Stomach (tissue), 8 donors: ENCODE measurements at regions not wholly inside any gene's neighbourhood (a gene's known extent, or its start where the extent isn't known, plus 50 kb on each side); places are given as distances from the start of the nearest gene placed in this dataset.
A peak's percentile ranks its signal among the peaks of the same experiment; 100 is the strongest.

ENCODE experiments used
- DNase-seq, 2 donors: peaks; one replicate each; pipeline versions ENCODE4 v3.0.0 to v3.0.0-alpha.2; 2013 to 2019
- H3K27ac ChIP-seq, 5 donors: fragments of 200-600 bp in 4 of 5; sonication (generic) in 4 of 5; one replicate each; pipeline ENCODE4 v1.5.1; 2013 to 2019; ENCODE audit warnings: mild to moderate bottlenecking in 1 of 5, moderate library complexity in 1 of 5
- H3K27me3 ChIP-seq, 3 donors: fragments of 200-600 bp; sonication (generic); one replicate each; pipeline ENCODE4 v1.5.1; 2017 to 2019; ENCODE audit warnings: mixed run types in 1 of 3
- H3K36me3 ChIP-seq, 4 donors: fragments of 200-600 bp; sonication (generic); 1 replicate in 3 of 4; 2 replicates in 1 of 4; pipeline ENCODE4 v1.5.1; 2016 to 2019
- H3K4me1 ChIP-seq, 4 donors: fragments of 200-600 bp; sonication (generic); one replicate each; pipeline ENCODE4 v1.5.1; 2016 to 2019
- H3K4me3 ChIP-seq, 4 donors: fragments of 200-600 bp; sonication (generic) in 3 of 4; one replicate each; pipeline ENCODE4 v1.5.1; 2016 to 2019; ENCODE audit warnings: mild to moderate bottlenecking in 1 of 4
- H3K9me3 ChIP-seq, 4 donors: fragments of 200-600 bp; sonication (generic); one replicate each; pipeline ENCODE4 v1.5.1; 2016 to 2019
- CTCF ChIP-seq, 7 experiments: fragments of 450-650 bp in 4 of 7; fragments of 200-600 bp in 3 of 7; sonication (generic) in 3 of 7; IDR thresholded peaks; one replicate each; pipeline ENCODE4 v1.5.1; 2016 to 2019; ENCODE audit warnings: antibody characterized with exemption in 7 of 7, control low read depth in 2 of 7, mild to moderate bottlenecking in 1 of 7
- EP300 ChIP-seq: sonication (generic); formaldehyde crosslinking; IDR thresholded peaks from one replicate; pipeline ENCODE4 v1.6.1; 2017; ENCODE audit warnings: antibody characterized with exemption
- POLR2A ChIP-seq, 4 donors: fragments of 450-650 bp; IDR thresholded peaks; one replicate each; pipeline ENCODE4 v1.6.1; 2016; ENCODE audit warnings: antibody characterized with exemption in 4 of 4, control low read depth in 2 of 4, mild to moderate bottlenecking in 1 of 4, moderate library complexity in 1 of 4
- POLR2AphosphoS5 ChIP-seq, 3 donors: sonication (generic); formaldehyde crosslinking; IDR thresholded peaks; one replicate each; pipeline ENCODE4 v1.6.1; 2016; ENCODE audit warnings: antibody characterized with exemption in 3 of 3
- WGBS, 5 donors: extraction: QIAGEN DNeasy Blood & Tissue Kit in 3 of 5; methylation state at CpG; one replicate each; pipeline versions ENCODE4 v1.1.5 to v1.1.7; 2013 to 2018; 5-methylcytosine and 5-hydroxymethylcytosine counted together
- intact Hi-C: fragments of 100-400 bp; cut with DNase I; formaldehyde crosslinking; loops from one replicate; pipeline ENCODE4 v1.15.1; 2023; ENCODE audit warnings: low total_unique reads
- donor health status: healthy with polysubstance abuse.
- donor health status: Bipolar disorder and iron deficiency.
- donor health status: healthy.

GRCh38 chr2:205860885-205861284 is 178.6 kb downstream of the NRP2 start:
- Histone ChIP-seq H3K27me3 (no peaks in the 10 kb centered on the region), H3K4me1 (peaks cover 0 to 15% (median 4%) of the 10 kb centered on the region in 4 donors), H3K36me3 (no peaks in the 10 kb centered on the region), H3K4me3 (no peak overlapping the region), H3K9me3 (no peaks in the 10 kb centered on the region), H3K27ac (no peak overlapping the region)
- peak in 1 of 2 donors; percentile 31 for DNase-seq
- intact Hi-C loops = no loop called here
- WGBS, 5 donors = 69 to 87% (median 85%) methylated on average over 7 of the region's 7 CpGs
- TF ChIP-seq POLR2AphosphoS5 (IDR thresholded peaks at IDR 0.05) = no peak
- TF ChIP-seq POLR2A (IDR thresholded peaks at IDR 0.05) = no peak
- no peak for TF ChIP-seq EP300
- TF ChIP-seq CTCF (IDR thresholded peaks at IDR 0.05) = no peak

GRCh38 chr2:205860181-205860580 is 177.9 kb downstream of the NRP2 start:
- H3K27ac ChIP-seq = no peak overlapping the region
- intact Hi-C loops = no loop called here
- H3K27me3 ChIP-seq = no peaks in the 10 kb centered on the region
- peaks cover 0 to 12% (median 4%) of the 10 kb centered on the region in 4 donors for H3K4me1 ChIP-seq
- H3K4me3 ChIP-seq = no peak overlapping the region
- 72 to 77% (median 75%) methylated on average over 9 of the region's 9 CpGs for WGBS, 5 donors
- TF ChIP-seq POLR2A (IDR thresholded peaks at IDR 0.05) (no peak), CTCF (IDR thresholded peaks at IDR 0.05) (no peak), EP300 (no peak), POLR2AphosphoS5 (IDR thresholded peaks at IDR 0.05) (no peak)
- DNase-seq = no peak
- no peaks in the 10 kb centered on the region for H3K36me3 ChIP-seq
- no peaks in the 10 kb centered on the region for H3K9me3 ChIP-seq

GRCh38 chr2:205858881-205859441 is 176.7 kb downstream of the NRP2 start:
- WGBS, 5 donors = 43 to 62% (median 57%) methylated on average over 14 to 16 of the region's 16 CpGs
- intact Hi-C loops = no loop called here
- no peaks in the 10 kb centered on the region for H3K27me3 ChIP-seq
- H3K4me3 ChIP-seq = no peak overlapping the region
- DNase-seq = peak; percentile 40 to 68
- no peaks in the 10 kb centered on the region for H3K9me3 ChIP-seq
- H3K4me1 ChIP-seq = peaks cover 0 to 12% (median 4%) of the 10 kb centered on the region in 4 donors
- TF ChIP-seq CTCF (IDR thresholded peaks at IDR 0.05) (no peak), POLR2A (IDR thresholded peaks at IDR 0.05) (no peak), EP300 (no peak), POLR2AphosphoS5 (IDR thresholded peaks at IDR 0.05) (no peak)
- peak overlapping the region in 1 of 5 donors; percentile 21 for H3K27ac ChIP-seq
- no peaks in the 10 kb centered on the region for H3K36me3 ChIP-seq

DNA sequence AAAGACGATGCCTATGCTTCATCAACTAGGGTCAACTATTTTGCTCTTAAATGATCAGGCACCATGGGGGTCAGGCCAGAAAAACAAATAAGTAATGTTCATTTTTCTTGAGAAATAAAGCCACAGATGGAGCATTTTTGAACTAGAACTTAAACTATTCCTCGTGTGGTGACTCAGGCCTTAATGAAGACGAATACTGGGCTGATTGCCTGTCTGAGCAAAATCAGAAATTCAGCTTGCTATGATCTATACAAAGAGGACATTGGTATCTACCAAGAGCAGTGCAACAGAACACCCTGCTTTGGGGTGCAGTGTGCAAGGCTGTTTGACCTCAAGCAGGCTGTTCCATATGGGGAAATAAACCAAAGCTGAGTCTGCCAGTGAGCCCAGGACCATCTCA is 176.0 kb downstream of the NRP2 start:
- H3K4me3 ChIP-seq = no peak overlapping the region
- DNase-seq = no peak
- intact Hi-C loops = no loop called here
- peaks cover 0 to 12% (median 4%) of the 10 kb centered on the region in 4 donors for H3K4me1 ChIP-seq
- no peak overlapping the region for H3K27ac ChIP-seq
- no peaks in the 10 kb centered on the region for H3K9me3 ChIP-seq
- no peaks in the 10 kb centered on the region for H3K27me3 ChIP-seq
- no peak for TF ChIP-seq CTCF (IDR thresholded peaks at IDR 0.05)
- no peak for TF ChIP-seq POLR2A (IDR thresholded peaks at IDR 0.05)
- TF ChIP-seq EP300 = no peak
- no peak for TF ChIP-seq POLR2AphosphoS5 (IDR thresholded peaks at IDR 0.05)
- H3K36me3 ChIP-seq = no peaks in the 10 kb centered on the region
- WGBS, 5 donors = 68 to 82% (median 77%) methylated on average over 3 of the region's 3 CpGs
